ENCODE measurements at regions not wholly inside any gene's neighbourhood (a gene's known extent, or its start where the extent isn't known, plus 50 kb on each side); places are given as distances from the start of the nearest gene placed in this dataset.

GRCh38 chr12:13278249-13278787, 81.8 kb downstream of the EMP1 start (continued):
- TF ChIP-seq SALL1 (CRISPR knock-in tag; IDR thresholded peaks at IDR 0.05) (peak; percentile 21; the same call in 1 of the 2 replicates), CCDC6 (CRISPR knock-in tag; IDR thresholded peaks at IDR 0.05) (no peak), NKX3-1 (CRISPR knock-in tag; IDR thresholded peaks at IDR 0.05) (no peak), TFAP4 (IDR thresholded peaks at IDR 0.05; ENCODE audit: borderline replicate concordance, low read depth) (peak; percentile 49; the same call in 1 of the 2 replicates), ZNF264 (CRISPR knock-in tag; IDR thresholded peaks at IDR 0.05) (no peak), SOX6 (IDR thresholded peaks at IDR 0.05) (no peak), SOX6 (CRISPR knock-in tag; IDR thresholded peaks at IDR 0.05) (0 out of 2 replicates have a peak, but pooled peaks have one; percentile 11), SUZ12 (IDR thresholded peaks at IDR 0.05; ENCODE audit: low read depth, low read length) (no peak), TGIF2 (CRISPR knock-in tag; IDR thresholded peaks at IDR 0.05) (no peak), HNRNPLL (IDR thresholded peaks at IDR 0.05; ENCODE audit: low read depth, low read length, poor library complexity, severe bottlenecking) (peak; percentile 55), ATF7-NPFF (CRISPR knock-in tag; IDR thresholded peaks at IDR 0.05; ENCODE audit: low read depth) (no peak), ZNF446 (CRISPR knock-in tag; IDR thresholded peaks at IDR 0.05) (no peak), SMC3 (IDR thresholded peaks at IDR 0.05; ENCODE audit: low read length) (peak; percentile 35; the same call in 1 of the 2 replicates), ADNP (CRISPR knock-in tag; IDR thresholded peaks at IDR 0.05) (no peak), AGO2 (optimal IDR thresholded peaks at IDR 0.05; ENCODE audit: low read depth, low read length) (no peak)

GRCh38 chr12:13277293-13277692, 80.8 kb downstream of the EMP1 start:
- BruUV-seq (replicated peaks): no TSS peak
- in situ Hi-C loops (cut with HindIII; ENCODE audit: extremely low pct_ligation_motif_present, low pct_unique_long_range_greater_than_20kb) (loop anchor here (10.0 kb wide), 2 partner anchors 258 to 888 kb away; no protein-coding TSS in a partner anchor), intact Hi-C loops (cut with micrococcal nuclease; ENCODE audit: unreplicated experiment) (loop anchor here (5.0 kb wide), 1 partner anchor 890 kb away; no protein-coding TSS in a partner anchor)
- no peak overlapping the region for H2AFZ ChIP-seq (ENCODE audit: low read length)
- no peak overlapping the region for H3K9ac ChIP-seq (ENCODE audit: insufficient read depth, low read depth, low read length)
- no peaks in the 10 kb centered on the region for H3K79me2 ChIP-seq (ENCODE audit: insufficient read depth, low read length)
- no peak overlapping the region for H3K4me3 ChIP-seq (replicated peaks in 1 of 3; ENCODE audit: insufficient read depth in 1 of 3, low read depth in 2 of 3, low read length in 3 of 3)
- no peaks in the 10 kb centered on the region for H3K9me3 ChIP-seq (ENCODE audit: low read length)
- no peak for ATAC-seq
- no peak overlapping the region for H3K4me2 ChIP-seq (ENCODE audit: low read depth, low read length)
- H3K36me3 ChIP-seq (replicated peaks in 1 of 2; ENCODE audit: control insufficient read depth in 1 of 2, insufficient read depth in 2 of 2, low read length in 2 of 2): no peaks in the 10 kb centered on the region
- H3K27me3 ChIP-seq (ENCODE audit: control insufficient read depth in 1 of 2, insufficient read depth in 2 of 2, low read length in 2 of 2): peaks cover 7 to 44% of the 10 kb centered on the region in 2 experiments; a peak in 3 of 5 replicates
- no peak overlapping the region for H3K27ac ChIP-seq (ENCODE audit: extremely low read length, insufficient read depth, low read length)
- ChIA-PET CTCF (ENCODE audit: low intra/inter-chr PET ratio, low total read pairs) (interaction anchor here (1.4 kb wide), 1 partner anchor 665 kb away, joined by 4 read pairs; no protein-coding TSS in a partner anchor), POLR2A (no interaction called here)
- WGBS (ENCODE audit: low lambda C conversion rate): 48% methylated on average over 4 of the region's 4 CpGs
- H3K4me1 ChIP-seq (ENCODE audit: insufficient read depth, low read length): no peaks in the 10 kb centered on the region
- DNase-seq (ENCODE audit: low spot score): no peak
- FAIRE-seq: no peak
- no peaks in the 10 kb centered on the region for H4K20me1 ChIP-seq (ENCODE audit: insufficient read depth, low read length)
- TF ChIP-seq CHD4 (IDR thresholded peaks at IDR 0.05; ENCODE audit: borderline replicate concordance, low read length) (no peak), RFX5 (IDR thresholded peaks at IDR 0.05; ENCODE audit: low read depth, low read length) (no peak), CENPT (CRISPR knock-in tag; IDR thresholded peaks at IDR 0.05; ENCODE audit: low read depth) (no peak), HMG20B (CRISPR knock-in tag; conservative IDR thresholded peaks at IDR 0.05) (no peak), ZNF552 (CRISPR knock-in tag; IDR thresholded peaks at IDR 0.05; ENCODE audit: borderline replicate concordance) (no peak), ZNF691 (CRISPR knock-in tag; IDR thresholded peaks at IDR 0.05; ENCODE audit: borderline replicate concordance, low read depth) (no peak), ZNF557 (CRISPR knock-in tag; IDR thresholded peaks at IDR 0.05) (no peak)

Measured in HepG2 (cell line).